ENCODE measurements at regions not wholly inside any gene's neighbourhood (a gene's known extent, or its start where the extent isn't known, plus 50 kb on each side); places are given as distances from the start of the nearest gene placed in this dataset.
"Not testable (repeated sequence)": the region's sequence is repeated elsewhere in the genome, so short reads cannot be mapped to it uniquely, and the experiment has no call there.

DNA sequence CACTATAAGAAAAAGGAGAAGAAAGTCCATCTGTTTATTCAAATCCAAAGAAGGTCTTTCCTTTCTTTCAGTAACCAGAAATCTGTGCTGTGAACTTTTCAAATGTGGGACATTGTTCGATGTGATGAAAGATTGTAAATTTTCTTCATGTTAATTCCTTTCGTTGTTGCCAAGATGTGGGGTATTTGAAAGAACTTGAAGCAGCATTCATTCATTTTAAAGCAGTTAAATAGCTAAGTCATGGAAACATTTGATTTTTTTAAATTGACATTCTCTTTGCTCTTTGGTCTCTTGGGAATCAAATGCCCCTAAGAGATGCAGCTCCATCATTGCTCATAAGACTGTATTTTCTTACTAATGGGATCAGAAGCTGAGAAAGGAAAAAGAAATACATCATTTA, 93.7 kb upstream of the EHBP1 start:
- no peak for DNase-seq (ENCODE audit: low read depth)
- TF ChIP-seq CTCF (IDR thresholded peaks at IDR 0.05; ENCODE audit: insufficient read depth, low read length, poor library complexity, severe bottlenecking), result no peak
- H3K36me3 ChIP-seq (ENCODE audit: control insufficient read depth, insufficient read depth, low read length), result no peaks in the 10 kb centered on the region
- H3K27me3 ChIP-seq (ENCODE audit: control insufficient read depth, insufficient read depth, low read length), result no peaks in the 10 kb centered on the region
- H3K4me3 ChIP-seq (ENCODE audit: low read depth, low read length), result no peak overlapping the region

DNA sequence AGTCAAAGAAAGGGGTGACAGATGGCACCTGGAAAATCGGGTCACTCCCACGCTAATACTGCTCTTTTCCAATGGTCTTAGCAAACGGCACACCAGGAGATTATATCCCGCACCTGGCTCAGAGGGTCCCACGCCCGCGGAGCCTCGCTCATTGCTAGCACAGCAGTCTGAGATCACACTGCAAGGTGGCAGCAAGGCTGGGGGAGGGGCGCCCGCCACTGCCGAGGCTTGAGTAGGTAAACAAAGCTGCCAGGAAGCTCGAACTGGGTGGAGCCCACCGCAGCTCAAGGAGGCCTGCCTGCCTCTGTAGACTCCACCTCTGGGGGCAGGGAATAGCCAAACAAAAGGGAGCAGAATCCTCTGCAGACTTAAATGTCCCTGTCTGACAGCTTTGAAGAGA, 99.5 kb upstream of the TMEM17 start:
- H3K36me3 ChIP-seq (ENCODE audit: control insufficient read depth, insufficient read depth, low read length); DNase-seq (ENCODE audit: low read depth); H3K4me3 ChIP-seq (ENCODE audit: low read depth, low read length); H3K27me3 ChIP-seq (ENCODE audit: control insufficient read depth, insufficient read depth, low read length): not testable (repeated sequence)

GRCh38 chr2:62604336-62604735, 98.3 kb upstream of the TMEM17 start:
- no peak for DNase-seq (ENCODE audit: low read depth)
- H3K4me3 ChIP-seq (ENCODE audit: low read depth, low read length), result no peak overlapping the region
- TF ChIP-seq CTCF (IDR thresholded peaks at IDR 0.05; ENCODE audit: insufficient read depth, low read length, poor library complexity, severe bottlenecking), result no peak
- no peaks in the 10 kb centered on the region for H3K36me3 ChIP-seq (ENCODE audit: control insufficient read depth, insufficient read depth, low read length)
- no peaks in the 10 kb centered on the region for H3K27me3 ChIP-seq (ENCODE audit: control insufficient read depth, insufficient read depth, low read length)

- Histone ChIP-seq H3K4me3 (ENCODE audit: low read depth, low read length) (no peak overlapping the region), H3K27me3 (ENCODE audit: control insufficient read depth, insufficient read depth, low read length) (no peaks in the 10 kb centered on the region), H3K36me3 (ENCODE audit: control insufficient read depth, insufficient read depth, low read length) (no peaks in the 10 kb centered on the region)
- DNase-seq (ENCODE audit: low read depth), result no peak
- TF ChIP-seq CTCF (IDR thresholded peaks at IDR 0.05; ENCODE audit: insufficient read depth, low read length, poor library complexity, severe bottlenecking), result no peak
These were observed 97.2 kb upstream of the TMEM17 start for GRCh38 chr2:62603154-62603712.

DNA sequence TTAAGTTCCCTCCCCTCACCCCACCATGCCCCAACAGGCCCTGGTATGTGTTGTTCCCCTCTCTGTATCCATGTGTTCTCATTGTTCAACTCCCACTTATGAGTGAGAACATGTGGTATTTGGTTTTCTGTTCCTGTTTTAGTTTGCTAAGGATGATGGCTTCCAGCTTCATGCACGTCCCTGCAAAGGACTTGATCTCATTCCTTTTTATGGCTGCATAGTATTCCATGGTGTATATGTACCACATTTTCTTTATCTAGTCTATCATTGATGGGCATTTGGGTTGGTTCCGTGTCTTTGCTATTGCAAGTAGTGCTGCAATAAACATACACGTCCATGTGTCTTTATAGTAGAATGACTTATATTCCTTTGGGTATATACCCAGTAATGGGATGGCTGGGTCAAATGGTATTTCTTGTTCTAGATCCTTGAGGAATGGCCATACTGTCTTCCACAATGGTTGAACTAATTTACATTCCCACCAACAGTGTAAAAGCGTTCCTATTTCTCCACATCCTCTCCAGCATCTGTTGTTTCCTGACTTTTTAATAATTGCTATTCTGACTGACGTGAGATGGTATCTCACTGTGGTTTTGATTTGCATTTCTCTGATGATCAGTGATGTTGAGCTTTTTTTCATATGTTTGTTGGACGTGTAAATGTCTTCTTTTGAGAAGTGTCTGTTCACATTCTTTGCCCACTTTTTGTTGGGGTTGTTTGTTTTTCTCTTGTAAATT, 93.8 kb upstream of the TMEM17 start:
- not testable (repeated sequence) for DNase-seq (ENCODE audit: low read depth); H3K27me3 ChIP-seq (ENCODE audit: control insufficient read depth, insufficient read depth, low read length); H3K36me3 ChIP-seq (ENCODE audit: control insufficient read depth, insufficient read depth, low read length); H3K4me3 ChIP-seq (ENCODE audit: low read depth, low read length)

DNA sequence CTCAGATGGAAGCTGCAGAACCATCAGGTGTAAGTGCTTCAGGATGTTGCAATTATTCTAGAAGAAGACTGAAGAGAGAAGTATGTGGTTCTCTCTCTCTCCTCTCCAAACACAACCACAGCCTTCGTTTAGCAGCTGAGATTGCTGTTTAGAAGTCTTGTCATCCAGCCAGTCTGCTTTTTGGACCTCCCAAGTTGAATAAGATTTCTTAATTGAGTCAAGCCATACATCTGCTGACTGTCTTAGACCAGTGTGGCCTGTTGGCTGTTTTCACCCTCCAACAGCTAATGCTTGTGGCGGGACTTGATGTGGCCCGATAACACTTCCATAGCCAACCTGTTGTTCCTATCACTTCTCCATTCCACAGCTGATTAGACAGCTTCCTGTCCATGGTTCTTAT, 91.3 kb upstream of the TMEM17 start:
- H3K27me3 ChIP-seq (ENCODE audit: control insufficient read depth, insufficient read depth, low read length), result no peaks in the 10 kb centered on the region
- no peaks in the 10 kb centered on the region for H3K36me3 ChIP-seq (ENCODE audit: control insufficient read depth, insufficient read depth, low read length)

More for the DNA sequence above, 91.3 kb upstream of the TMEM17 start:
- no peak for TF ChIP-seq CTCF (IDR thresholded peaks at IDR 0.05; ENCODE audit: insufficient read depth, low read length, poor library complexity, severe bottlenecking)
- H3K4me3 ChIP-seq (ENCODE audit: low read depth, low read length), result no peak overlapping the region
- DNase-seq (ENCODE audit: low read depth), result no peak

All from kidney epithelial cell (primary cell).